RWPE2 (cell line): ENCODE measurements at regions not wholly inside any gene's neighbourhood (a gene's known extent, or its start where the extent isn't known, plus 50 kb on each side); places are given as distances from the start of the nearest gene placed in this dataset.

ENCODE experiments used
- ATAC-seq: fragments of 200-7000 bp; cut with Tn5 transposase; 3 replicates; pipeline ENCODE4 v1.9.1; 2021; ENCODE audit warnings: low read depth
- DNase-seq: peaks from one replicate; pipeline ENCODE4 v3.0.0-alpha.2; 2020; ENCODE audit warnings: low spot score
- H3K27ac ChIP-seq: fragments of 450-650 bp; 2 replicates; pipeline ENCODE4 v1.5.1; 2017; ENCODE audit warnings: mild to moderate bottlenecking; ENCODE audit not compliant: poor library complexity, severe bottlenecking
- H3K27me3 ChIP-seq: fragments of 250-450 bp; sonication (Bioruptor Pico); 2 replicates; pipeline ENCODE4 v1.5.1; 2021; ENCODE audit warnings: mild to moderate bottlenecking, moderate library complexity; ENCODE audit not compliant: insufficient read depth, poor library complexity, severe bottlenecking
- H3K36me3 ChIP-seq: fragments of 250-450 bp; sonication (Bioruptor Pico); 2 replicates; pipeline ENCODE4 v1.5.1; 2020; ENCODE audit warnings: low read depth, mild to moderate bottlenecking, moderate library complexity
- H3K4me1 ChIP-seq: fragments of 250-450 bp; sonication (Bioruptor Pico); 2 replicates; pipeline ENCODE4 v1.5.1; 2021; ENCODE audit warnings: mild to moderate bottlenecking, moderate library complexity; ENCODE audit not compliant: insufficient read depth, poor library complexity, severe bottlenecking
- H3K4me3 ChIP-seq: fragments of 250-450 bp; sonication (Bioruptor Pico); 2 replicates; pipeline ENCODE4 v1.5.1; 2021; ENCODE audit warnings: mild to moderate bottlenecking, moderate library complexity; ENCODE audit not compliant: severe bottlenecking
- H3K9me3 ChIP-seq: fragments of 250-450 bp; sonication (Bioruptor Pico); 2 replicates; pipeline ENCODE4 v1.5.1; 2021; ENCODE audit warnings: mild to moderate bottlenecking, moderate library complexity; ENCODE audit not compliant: severe bottlenecking
- CTCF ChIP-seq: fragments of 450-650 bp; IDR thresholded peaks from one replicate; pipeline ENCODE4 v1.5.1; 2017; ENCODE audit warnings: mild to moderate bottlenecking, moderate library complexity; ENCODE audit not compliant: poor library complexity, severe bottlenecking

DNA sequence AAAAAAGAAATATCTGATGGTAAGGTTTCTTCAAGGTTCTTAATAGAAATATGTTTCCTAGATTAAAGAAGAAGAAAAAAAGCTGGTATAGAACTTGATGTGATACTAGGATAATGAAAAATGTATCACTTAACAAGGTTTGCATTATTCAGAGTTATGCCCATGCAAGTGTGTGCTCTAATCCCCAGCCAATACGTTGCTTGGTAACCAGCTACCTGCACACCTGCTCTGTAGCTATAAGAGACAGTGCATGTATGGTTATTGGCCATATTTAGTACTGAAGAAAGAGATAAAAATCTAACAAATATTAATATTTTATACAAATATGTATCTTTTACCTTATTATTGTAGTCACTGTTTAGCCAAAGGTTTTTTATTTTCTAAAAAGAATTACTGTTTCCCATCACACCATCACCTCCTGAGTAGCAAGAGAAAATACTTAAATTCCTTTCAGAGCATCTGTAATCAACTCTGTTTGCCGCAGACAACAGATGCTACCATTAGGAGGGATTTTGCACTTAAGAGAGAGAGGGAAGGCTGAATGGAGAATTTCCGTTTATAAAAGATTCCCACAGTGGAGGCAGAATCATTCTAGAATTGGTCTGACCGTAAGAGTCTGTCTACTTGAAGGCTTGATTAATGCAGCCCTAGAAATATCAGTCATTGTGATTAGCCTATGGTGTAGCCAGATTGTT, 115.6 kb downstream of the NEDD1 start:
- DNase-seq (no peak), ATAC-seq (no peak)

GRCh38 chr12:97024393-97024792, 117.3 kb downstream of the NEDD1 start:
- TF ChIP-seq CTCF = no peak
- H3K9me3 ChIP-seq = no peaks in the 10 kb centered on the region
- DNase-seq = no peak
- no peak overlapping the region for H3K27ac ChIP-seq
- ATAC-seq = no peak
- no peak overlapping the region for H3K4me3 ChIP-seq
- H3K4me1 ChIP-seq = no peaks in the 10 kb centered on the region
- H3K27me3 ChIP-seq = peaks cover 22% of the 10 kb centered on the region
- no peaks in the 10 kb centered on the region for H3K36me3 ChIP-seq

More for the DNA sequence above, 115.6 kb downstream of the NEDD1 start:
- Histone ChIP-seq H3K27ac (no peak overlapping the region), H3K4me1 (no peaks in the 10 kb centered on the region), H3K4me3 (no peak overlapping the region), H3K36me3 (no peaks in the 10 kb centered on the region), H3K27me3 (peaks cover 22% of the 10 kb centered on the region), H3K9me3 (no peaks in the 10 kb centered on the region)
- no peak for TF ChIP-seq CTCF

DNA sequence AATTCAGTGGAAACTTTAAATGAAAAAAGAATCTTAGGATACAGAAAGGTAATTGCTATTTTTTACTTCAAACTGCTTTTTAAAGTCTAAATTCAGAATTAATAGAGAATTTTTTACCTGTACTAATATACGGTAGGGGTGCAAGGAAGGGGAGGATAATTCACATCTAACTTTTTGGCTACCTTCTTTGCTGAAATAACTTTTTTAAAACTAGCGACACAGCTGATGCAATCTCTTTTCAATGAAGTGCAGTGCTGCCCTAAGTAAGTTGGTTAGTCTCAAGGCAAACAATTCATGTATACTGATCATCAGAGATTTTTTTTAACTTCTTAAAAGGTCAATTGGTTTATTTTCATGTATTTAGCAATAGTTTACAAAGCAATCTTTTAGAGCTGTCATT, 119.8 kb downstream of the NEDD1 start:
- Histone ChIP-seq H3K9me3 (no peaks in the 10 kb centered on the region), H3K27ac (no peak overlapping the region), H3K36me3 (no peaks in the 10 kb centered on the region), H3K4me1 (no peaks in the 10 kb centered on the region), H3K27me3 (peaks cover 5% of the 10 kb centered on the region), H3K4me3 (no peak overlapping the region)
- DNase-seq (no peak), ATAC-seq (no peak)
- no peak for TF ChIP-seq CTCF

DNA sequence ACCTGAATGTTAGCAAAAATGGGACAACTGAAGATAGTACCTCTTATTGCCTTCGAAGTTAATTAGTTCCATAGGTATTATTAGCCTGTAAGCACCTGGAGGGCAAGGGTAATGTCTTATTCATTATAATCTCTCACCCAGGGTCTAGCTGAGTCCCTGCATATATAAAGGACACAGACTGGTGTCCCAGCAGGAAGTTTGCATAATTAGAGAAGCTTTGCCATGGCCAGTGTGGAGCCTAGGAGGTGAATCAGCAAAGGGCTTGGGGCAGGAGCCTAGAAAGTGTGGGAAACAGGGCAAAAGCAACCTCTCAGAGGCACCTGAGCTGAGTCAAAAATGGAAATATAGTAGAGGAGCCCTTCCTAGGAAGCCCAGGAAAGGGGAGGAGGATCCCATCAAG, 120.4 kb downstream of the NEDD1 start:
- H3K27me3 ChIP-seq = no peaks in the 10 kb centered on the region
- DNase-seq (no peak), ATAC-seq (no peak)
- no peak for TF ChIP-seq CTCF
- H3K9me3 ChIP-seq = no peaks in the 10 kb centered on the region
- H3K36me3 ChIP-seq = no peaks in the 10 kb centered on the region
- no peak overlapping the region for H3K27ac ChIP-seq
- H3K4me1 ChIP-seq = no peaks in the 10 kb centered on the region
- no peak overlapping the region for H3K4me3 ChIP-seq

DNA sequence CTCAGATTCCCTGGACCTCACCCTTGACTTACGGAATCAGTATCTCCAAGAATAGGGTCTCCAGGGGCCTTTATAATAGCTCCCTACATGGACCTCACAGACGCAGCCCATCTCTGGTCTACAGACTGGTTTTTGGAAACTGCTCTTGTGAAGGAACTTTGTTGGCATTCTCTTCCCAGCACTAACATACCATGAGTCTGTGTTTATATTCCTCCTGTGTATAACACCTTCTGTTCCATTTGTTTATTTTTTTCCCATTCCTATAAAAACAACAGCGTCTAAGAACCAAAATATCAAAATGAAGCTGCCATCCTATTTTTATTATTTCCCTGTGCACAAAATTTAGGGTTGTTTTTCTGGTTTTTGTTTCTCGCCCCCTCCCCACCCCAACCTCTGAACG, 131.1 kb downstream of the NEDD1 start:
- TF ChIP-seq CTCF = no peak

More for the DNA sequence above, 131.1 kb downstream of the NEDD1 start:
- H3K27ac ChIP-seq = no peak overlapping the region
- H3K4me1 ChIP-seq = no peaks in the 10 kb centered on the region
- no peak for DNase-seq
- no peak overlapping the region for H3K4me3 ChIP-seq
- no peaks in the 10 kb centered on the region for H3K9me3 ChIP-seq
- no peaks in the 10 kb centered on the region for H3K27me3 ChIP-seq
- no peaks in the 10 kb centered on the region for H3K36me3 ChIP-seq
- ATAC-seq = no peak
